Esophagus squamous epithelium (tissue), 5 donors: ENCODE measurements at regions not wholly inside any gene's neighbourhood (a gene's known extent, or its start where the extent isn't known, plus 50 kb on each side); places are given as distances from the start of the nearest gene placed in this dataset.

Experiments used
- DNase-seq: peaks from one replicate; lab custom pipeline; 2025; lab: John Stamatoyannopoulos, UW
- H3K27ac ChIP-seq, 4 donors: fragments of 200-600 bp; sonication (generic); one replicate each; pipeline ENCODE4 v1.5.1; 2016 to 2019; ENCODE audit warnings: mild to moderate bottlenecking in 1 of 4
- H3K27me3 ChIP-seq, 4 donors: fragments of 200-600 bp; sonication (generic); 1 replicate in 3 of 4; 2 replicates in 1 of 4; pipeline versions ENCODE4 v1.5.1 to v1.6.0; 2017 to 2021; ENCODE audit warnings: antibody characterized with exemption in 1 of 4
- H3K36me3 ChIP-seq, 3 donors: fragments of 200-600 bp; sonication (generic); one replicate each; pipeline ENCODE4 v1.5.1; 2016 to 2019
- H3K4me1 ChIP-seq, 3 donors: fragments of 200-600 bp; sonication (generic); one replicate each; pipeline ENCODE4 v1.5.1; 2017 to 2019
- H3K4me3 ChIP-seq, 4 donors: fragments of 200-600 bp; sonication (generic); 1 replicate in 3 of 4; 2 replicates in 1 of 4; pipeline ENCODE4 v1.5.1; 2016 to 2019; ENCODE audit warnings: mild to moderate bottlenecking in 2 of 4, moderate library complexity in 1 of 4
- H3K9me3 ChIP-seq, 3 donors: fragments of 200-600 bp; sonication (generic); one replicate each; pipeline ENCODE4 v1.5.1; 2016 to 2019
- CTCF ChIP-seq, 6 experiments: fragments of 450-650 bp in 4 of 6; fragments of 200-600 bp in 2 of 6; sonication (generic) in 2 of 6; IDR thresholded peaks; one replicate each; pipeline ENCODE4 v1.5.1; 2016 to 2019; ENCODE audit warnings: antibody characterized with exemption in 6 of 6, mild to moderate bottlenecking in 4 of 6, moderate library complexity in 4 of 6
- POLR2A ChIP-seq, 4 donors: fragments of 450-650 bp; IDR thresholded peaks; one replicate each; pipeline ENCODE4 v1.6.1; 2017; ENCODE audit warnings: antibody characterized with exemption in 4 of 4, mild to moderate bottlenecking in 4 of 4, moderate library complexity in 3 of 4
- WGBS, 2 donors: methylation state at CpG; one replicate each; pipeline ENCODE4 v1.1.5; 2018; 5-methylcytosine and 5-hydroxymethylcytosine counted together
- intact Hi-C: fragments of 100-400 bp; cut with DNase I; formaldehyde crosslinking; loops from one replicate; pipeline ENCODE4 v1.15.0; 2022
- donor health status: DM: yes; HTN: yes; CAD: no.

- H3K27ac ChIP-seq: peak overlapping the region in 1 of 4 donors; percentile 28
- H3K9me3 ChIP-seq: no peaks in the 10 kb centered on the region
- no peak for DNase-seq
- H3K27me3 ChIP-seq: peaks cover 0 to 54% (median 5%) of the 10 kb centered on the region in 4 donors
- H3K36me3 ChIP-seq: no peaks in the 10 kb centered on the region
- intact Hi-C loops: no loop called here
- peaks cover 0 to 13% (median 8%) of the 10 kb centered on the region in 3 donors for H3K4me1 ChIP-seq
- WGBS, 2 donors: 3 to 4% methylated on average over 7 to 13 of the region's 52 CpGs
- TF ChIP-seq POLR2A (IDR thresholded peaks at IDR 0.05): no peak
- TF ChIP-seq CTCF (IDR thresholded peaks at IDR 0.05): no peak
- H3K4me3 ChIP-seq: peak overlapping the region; percentile 26 to 67 (median 52)
Observed at GRCh38 chr7:65239707-65240352, 133.8 kb upstream of the ZNF92 start.

- no peaks in the 10 kb centered on the region for H3K9me3 ChIP-seq
- no peaks in the 10 kb centered on the region for H3K36me3 ChIP-seq
- WGBS, 2 donors: 90 to 100% methylated on average over 2 to 3 of the region's 20 CpGs
- H3K27me3 ChIP-seq: peaks cover 0 to 50% (median 5%) of the 10 kb centered on the region in 4 donors
- TF ChIP-seq POLR2A (IDR thresholded peaks at IDR 0.05): no peak
- no peak for TF ChIP-seq CTCF (IDR thresholded peaks at IDR 0.05)
- H3K4me3 ChIP-seq: peak overlapping the region; percentile 26 to 67 (median 52)
- H3K27ac ChIP-seq: no peak overlapping the region
- intact Hi-C loops: no loop called here
- DNase-seq: no peak
- H3K4me1 ChIP-seq: peaks cover 0 to 13% (median 8%) of the 10 kb centered on the region in 3 donors
Observed at GRCh38 chr7:65239324-65239706, 134.3 kb upstream of the ZNF92 start.

- H3K36me3 ChIP-seq: no peaks in the 10 kb centered on the region
- 94 to 96% methylated on average over 4 to 15 of the region's 19 CpGs for WGBS, 2 donors
Observed at GRCh38 chr7:65238785-65239184, 134.9 kb upstream of the ZNF92 start.

GRCh38 chr7:65235586-65235985 is 138.1 kb upstream of the ZNF92 start:
- intact Hi-C loops: no loop called here

More at GRCh38 chr7:65238785-65239184, 134.9 kb upstream of the ZNF92 start:
- intact Hi-C loops: no loop called here
- Histone ChIP-seq H3K4me1 (peaks cover 5 to 13% (median 8%) of the 10 kb centered on the region in 3 donors), H3K9me3 (no peaks in the 10 kb centered on the region), H3K4me3 (no peak overlapping the region), H3K27ac (no peak overlapping the region), H3K27me3 (peaks cover 0 to 48% (median 5%) of the 10 kb centered on the region in 4 donors)
- TF ChIP-seq CTCF (IDR thresholded peaks at IDR 0.05) (no peak), POLR2A (IDR thresholded peaks at IDR 0.05) (no peak)
- DNase-seq: no peak

More at GRCh38 chr7:65235586-65235985, 138.1 kb upstream of the ZNF92 start:
- no peak for DNase-seq
- H3K27me3 ChIP-seq: peaks cover 0 to 32% (median 5%) of the 10 kb centered on the region in 4 donors
- peaks cover 5 to 13% (median 8%) of the 10 kb centered on the region in 3 donors for H3K4me1 ChIP-seq
- TF ChIP-seq CTCF (IDR thresholded peaks at IDR 0.05) (no peak), POLR2A (IDR thresholded peaks at IDR 0.05) (no peak)
- WGBS, 2 donors: 88% methylated on average over 9 to 10 of the region's 10 CpGs
- H3K9me3 ChIP-seq: no peaks in the 10 kb centered on the region
- no peaks in the 10 kb centered on the region for H3K36me3 ChIP-seq
- H3K27ac ChIP-seq: no peak overlapping the region
- H3K4me3 ChIP-seq: no peak overlapping the region
